GM10266 (cell line): ENCODE measurements at regions not wholly inside any gene's neighbourhood (a gene's known extent, or its start where the extent isn't known, plus 50 kb on each side); places are given as distances from the start of the nearest gene placed in this dataset.

ENCODE experiments used
- DNase-seq: peaks from one replicate; pipeline ENCODE4 v3.0.0; 2012; ENCODE audit errors: extremely low spot score
- CTCF ChIP-seq: IDR thresholded peaks from 2 replicates; pipeline ENCODE4 v1.5.1; 2012; ENCODE audit warnings: mild to moderate bottlenecking, low read depth; ENCODE audit not compliant: control insufficient read depth, insufficient read depth; ENCODE audit errors: missing control alignments

- TF ChIP-seq CTCF = no peak
- no peak for DNase-seq
These were observed 109.1 kb upstream of the ANK2 start for GRCh38 chr4:112940336-112940735.

DNA sequence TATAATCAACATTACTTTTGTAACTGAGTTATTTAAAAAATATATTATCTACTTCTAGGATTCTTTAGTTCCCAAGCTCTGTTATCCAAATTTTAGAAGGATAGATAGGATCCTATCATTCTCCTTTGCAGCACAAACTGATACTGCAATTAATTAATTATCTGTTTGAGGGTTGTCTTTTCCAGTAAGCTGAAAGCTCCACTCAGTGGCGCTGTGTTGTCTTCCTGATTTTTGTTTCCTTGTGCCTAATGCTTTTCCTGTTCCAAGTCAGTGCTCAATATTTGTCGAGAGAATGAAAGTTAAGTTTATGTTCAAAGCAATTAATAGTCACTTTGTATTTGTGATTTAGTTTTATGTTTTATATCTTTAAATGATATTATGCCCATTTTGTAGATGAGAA is 107.4 kb upstream of the ANK2 start:
- no peak for TF ChIP-seq CTCF
- no peak for DNase-seq

DNA sequence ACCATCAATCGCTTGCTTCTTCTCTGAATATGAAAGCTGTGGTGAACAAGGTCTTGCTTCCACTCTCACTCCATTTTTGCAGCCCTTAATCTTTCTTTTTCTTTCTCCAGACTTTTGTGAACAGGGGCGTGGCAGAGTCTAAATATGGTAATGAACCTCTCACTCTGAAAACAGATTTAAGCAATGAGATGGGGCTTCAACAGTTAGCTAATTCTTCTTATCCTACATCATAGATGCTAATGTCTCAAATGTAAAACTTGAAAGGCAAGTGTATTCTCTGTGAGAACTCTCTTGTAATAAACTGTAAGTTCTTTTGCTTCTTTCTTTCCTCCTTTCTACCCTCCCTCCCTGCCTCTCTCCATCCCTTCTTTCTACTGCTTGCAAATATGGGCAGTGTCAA is 106.5 kb upstream of the ANK2 start:
- TF ChIP-seq CTCF = no peak
- no peak for DNase-seq

GRCh38 chr4:112944006-112944405 is 105.4 kb upstream of the ANK2 start:
- no peak for DNase-seq
- TF ChIP-seq CTCF = no peak

DNA sequence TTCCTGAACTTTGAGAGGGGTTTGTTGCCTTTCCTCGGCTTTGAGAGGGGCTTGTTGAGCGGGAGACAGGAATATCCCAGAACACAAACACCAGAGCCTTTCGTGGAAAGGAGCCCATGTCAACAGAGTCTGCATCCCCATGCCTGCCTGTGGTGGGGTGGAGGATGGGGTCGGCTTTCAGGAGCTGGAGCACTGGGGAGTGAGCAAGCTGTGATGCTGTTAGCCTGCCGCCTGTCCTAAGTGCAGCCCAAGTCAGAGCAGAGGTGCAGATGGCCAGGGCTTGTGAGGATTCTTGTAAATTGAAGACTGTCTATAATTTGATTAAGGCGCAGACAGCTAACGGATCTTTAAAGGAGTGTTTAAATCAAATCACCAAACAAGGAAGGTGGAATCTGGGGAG is 103.3 kb upstream of the ANK2 start:
- no peak for DNase-seq
- no peak for TF ChIP-seq CTCF

GRCh38 chr4:112947616-112948015 is 101.8 kb upstream of the ANK2 start:
- DNase-seq = no peak

More at GRCh38 chr4:112947616-112948015, 101.8 kb upstream of the ANK2 start:
- no peak for TF ChIP-seq CTCF
